ENCODE measurements at regions not wholly inside any gene's neighbourhood (a gene's known extent, or its start where the extent isn't known, plus 50 kb on each side); places are given as distances from the start of the nearest gene placed in this dataset.

DNA sequence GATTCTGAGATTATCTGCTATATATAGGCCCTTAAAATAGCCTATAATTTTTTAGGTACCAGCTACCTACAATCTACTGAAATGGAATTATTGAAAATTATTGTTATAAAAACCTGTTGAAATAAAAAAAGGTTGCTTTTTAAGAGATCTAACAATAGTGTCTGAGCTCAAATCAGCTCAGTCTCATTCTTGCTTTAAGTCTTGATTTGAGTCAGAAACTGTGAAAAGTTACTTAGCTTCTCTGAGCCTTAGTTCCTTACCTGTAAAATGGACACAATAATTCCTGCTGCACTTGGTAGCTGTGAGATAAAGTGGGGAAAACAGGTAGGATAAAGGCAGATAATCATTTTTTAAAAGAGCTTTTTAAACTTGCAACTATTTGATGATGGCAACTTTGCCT lies 118.8 kb upstream of the UBE2E2 start:
- Histone ChIP-seq H3K27me3 (ENCODE audit: control insufficient read depth, insufficient read depth, low read length) (no peaks in the 10 kb centered on the region), H3K9me3 (ENCODE audit: control insufficient read depth, low read length) (no peaks in the 10 kb centered on the region), H3K4me2 (ENCODE audit: low read length) (no peak overlapping the region), H3K9ac (no peak overlapping the region), H3K36me3 (ENCODE audit: control insufficient read depth, insufficient read depth, low read length) (no peaks in the 10 kb centered on the region), H3K4me1 (no peaks in the 10 kb centered on the region), H3K4me3 (ENCODE audit: low read depth, low read length) (no peak overlapping the region), H3K27ac (no peak overlapping the region), H2AFZ (no peak overlapping the region), H3K79me2 (no peaks in the 10 kb centered on the region)
- no peak for TF ChIP-seq CTCF (IDR thresholded peaks at IDR 0.05)

- Histone ChIP-seq H3K27ac (no peak overlapping the region), H3K36me3 (ENCODE audit: control insufficient read depth, insufficient read depth, low read length) (no peaks in the 10 kb centered on the region), H3K27me3 (ENCODE audit: control insufficient read depth, insufficient read depth, low read length) (no peaks in the 10 kb centered on the region), H3K4me2 (ENCODE audit: low read length) (no peak overlapping the region), H2AFZ (no peak overlapping the region), H3K79me2 (no peaks in the 10 kb centered on the region), H3K9ac (no peak overlapping the region), H3K4me1 (no peaks in the 10 kb centered on the region), H3K4me3 (ENCODE audit: low read depth, low read length) (no peak overlapping the region), H3K9me3 (ENCODE audit: control insufficient read depth, low read length) (no peaks in the 10 kb centered on the region)
- no peak for TF ChIP-seq CTCF (IDR thresholded peaks at IDR 0.05)
These were observed 117.9 kb upstream of the UBE2E2 start for GRCh38 chr3:23085261-23085660.

GRCh38 chr3:23086331-23086730 lies 116.8 kb upstream of the UBE2E2 start:
- Histone ChIP-seq H3K27ac (no peak overlapping the region), H3K9ac (no peak overlapping the region), H3K9me3 (ENCODE audit: control insufficient read depth, low read length) (no peaks in the 10 kb centered on the region), H3K4me3 (ENCODE audit: low read depth, low read length) (no peak overlapping the region), H2AFZ (no peak overlapping the region), H3K4me1 (no peaks in the 10 kb centered on the region), H3K79me2 (no peaks in the 10 kb centered on the region), H3K4me2 (ENCODE audit: low read length) (no peak overlapping the region), H3K36me3 (ENCODE audit: control insufficient read depth, insufficient read depth, low read length) (no peaks in the 10 kb centered on the region), H3K27me3 (ENCODE audit: control insufficient read depth, insufficient read depth, low read length) (no peaks in the 10 kb centered on the region)
- no peak for TF ChIP-seq CTCF (IDR thresholded peaks at IDR 0.05)

DNA sequence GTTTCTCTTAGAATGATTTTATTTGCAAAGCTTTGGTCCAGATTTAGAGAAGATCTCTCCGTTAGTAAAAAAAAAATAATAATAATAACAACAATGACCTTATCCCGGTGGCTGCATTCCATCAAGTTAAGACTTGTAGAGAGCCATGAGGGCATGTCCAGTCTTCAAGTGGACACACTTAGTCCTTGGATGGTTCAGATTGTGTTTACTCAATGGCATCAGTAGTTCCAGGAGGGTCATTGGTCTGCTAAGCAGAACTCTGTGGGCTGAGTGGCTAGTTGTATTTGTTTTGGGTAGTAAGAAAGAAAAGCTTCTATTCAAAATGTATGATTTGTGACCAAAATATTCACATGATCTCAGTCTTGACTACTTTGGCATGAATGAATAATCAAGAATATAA lies 116.3 kb upstream of the UBE2E2 start:
- no peak overlapping the region for H3K27ac ChIP-seq
- no peaks in the 10 kb centered on the region for H3K9me3 ChIP-seq (ENCODE audit: control insufficient read depth, low read length)
- H3K9ac ChIP-seq: no peak overlapping the region
- H3K4me3 ChIP-seq (ENCODE audit: low read depth, low read length): no peak overlapping the region
- H3K27me3 ChIP-seq (ENCODE audit: control insufficient read depth, insufficient read depth, low read length): no peaks in the 10 kb centered on the region
- H3K4me2 ChIP-seq (ENCODE audit: low read length): no peak overlapping the region
- H3K79me2 ChIP-seq: no peaks in the 10 kb centered on the region
- TF ChIP-seq CTCF (IDR thresholded peaks at IDR 0.05): no peak
- no peak overlapping the region for H2AFZ ChIP-seq
- H3K36me3 ChIP-seq (ENCODE audit: control insufficient read depth, insufficient read depth, low read length): no peaks in the 10 kb centered on the region
- H3K4me1 ChIP-seq: no peaks in the 10 kb centered on the region

- Histone ChIP-seq H3K9me3 (ENCODE audit: control insufficient read depth, low read length) (no peaks in the 10 kb centered on the region), H3K4me3 (ENCODE audit: low read depth, low read length) (no peak overlapping the region), H3K4me2 (ENCODE audit: low read length) (no peak overlapping the region), H3K27ac (no peak overlapping the region), H2AFZ (no peak overlapping the region), H3K79me2 (no peaks in the 10 kb centered on the region), H3K4me1 (no peaks in the 10 kb centered on the region), H3K27me3 (ENCODE audit: control insufficient read depth, insufficient read depth, low read length) (no peaks in the 10 kb centered on the region), H3K9ac (no peak overlapping the region), H3K36me3 (ENCODE audit: control insufficient read depth, insufficient read depth, low read length) (no peaks in the 10 kb centered on the region)
- no peak for TF ChIP-seq CTCF (IDR thresholded peaks at IDR 0.05)
These were observed 108.7 kb upstream of the UBE2E2 start for GRCh38 chr3:23094412-23094811.

Data from parathyroid adenoma (tissue), 2 donors.